Breast epithelium (tissue), 4 donors: ENCODE measurements at regions not wholly inside any gene's neighbourhood (a gene's known extent, or its start where the extent isn't known, plus 50 kb on each side); places are given as distances from the start of the nearest gene placed in this dataset.

Experiments
- DNase-seq, 2 donors: peaks; one replicate each; pipeline ENCODE4 v3.0.0-alpha.2; 2019; ENCODE audit warnings: low spot score in 2 of 2
- H3K27ac ChIP-seq, 2 donors: fragments of 200-600 bp; sonication (generic) in 1 of 2; one replicate each; pipeline ENCODE4 v1.5.1; 2016 to 2019; ENCODE audit warnings: mild to moderate bottlenecking in 1 of 2
- H3K27me3 ChIP-seq, 2 donors: fragments of 200-600 bp; sonication (generic) in 1 of 2; one replicate each; pipeline versions ENCODE4 v1.5.1 to v1.6.0; 2017 to 2019; ENCODE audit warnings: control low read depth in 1 of 2, mild to moderate bottlenecking in 1 of 2
- H3K36me3 ChIP-seq: fragments of 200-600 bp; one replicate; pipeline ENCODE4 v1.5.1; 2019
- H3K4me1 ChIP-seq, 2 donors: fragments of 200-600 bp; sonication (generic); one replicate each; pipeline ENCODE4 v1.5.1; 2016 to 2019; ENCODE audit warnings: control low read depth in 1 of 2
- H3K4me3 ChIP-seq, 3 donors: fragments of 200-600 bp; sonication (generic); 1 replicate in 2 of 3; 2 replicates in 1 of 3; pipeline ENCODE4 v1.5.1; 2016 to 2019; ENCODE audit warnings: mild to moderate bottlenecking in 3 of 3, moderate library complexity in 2 of 3
- H3K9me3 ChIP-seq, 2 donors: fragments of 200-600 bp; sonication (generic) in 1 of 2; one replicate each; pipeline ENCODE4 v1.5.1; 2016 to 2019; ENCODE audit warnings: control low read depth in 1 of 2
- POLR2A ChIP-seq: fragments of 450-650 bp; IDR thresholded peaks from one replicate; pipeline ENCODE4 v1.6.1; 2016; ENCODE audit warnings: antibody characterized with exemption, mild to moderate bottlenecking, moderate library complexity
- POLR2AphosphoS5 ChIP-seq, 3 donors: sonication (generic); formaldehyde crosslinking; IDR thresholded peaks; one replicate each; pipeline ENCODE4 v1.6.1; 2017; ENCODE audit warnings: antibody characterized with exemption in 3 of 3
- intact Hi-C: fragments of 100-400 bp; cut with DNase I; formaldehyde crosslinking; loops from one replicate; pipeline ENCODE4 v1.15.1; 2023; ENCODE audit warnings: low total_unique reads
- TF ChIP-seq, protein P1 (sequence below), 3 donors: fragments of 450-650 bp; IDR thresholded peaks; one replicate each; pipeline ENCODE4 v1.5.1; 2016 to 2017; ENCODE audit warnings: antibody characterized with exemption in 3 of 3, mild to moderate bottlenecking in 3 of 3, moderate library complexity in 3 of 3

DNA sequence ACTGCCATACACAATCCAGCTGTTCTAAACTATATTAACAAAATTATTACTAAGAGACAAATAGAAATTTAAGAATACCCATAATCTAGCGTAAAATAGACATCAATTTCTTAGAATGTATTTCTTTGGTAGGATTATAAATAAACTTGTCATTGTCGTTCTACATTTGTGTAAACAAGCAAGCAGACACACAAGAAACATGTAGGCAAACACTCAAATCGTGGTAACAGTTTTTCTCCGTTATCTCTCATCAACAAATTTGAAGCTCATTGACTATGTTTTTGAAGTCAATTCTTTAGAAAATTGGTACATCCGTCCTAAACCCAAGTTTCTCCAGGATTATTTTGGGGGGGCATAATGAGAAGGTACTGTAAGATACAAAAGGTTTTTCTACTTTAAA lies 832.2 kb downstream of the DTWD2 start:
- Histone ChIP-seq H3K36me3 (no peaks in the 10 kb centered on the region), H3K9me3 (no peaks in the 10 kb centered on the region), H3K27ac (no peak overlapping the region), H3K4me1 (no peaks in the 10 kb centered on the region), H3K4me3 (no peak overlapping the region), H3K27me3 (no peaks in the 10 kb centered on the region)
- TF ChIP-seq, protein P1, sequence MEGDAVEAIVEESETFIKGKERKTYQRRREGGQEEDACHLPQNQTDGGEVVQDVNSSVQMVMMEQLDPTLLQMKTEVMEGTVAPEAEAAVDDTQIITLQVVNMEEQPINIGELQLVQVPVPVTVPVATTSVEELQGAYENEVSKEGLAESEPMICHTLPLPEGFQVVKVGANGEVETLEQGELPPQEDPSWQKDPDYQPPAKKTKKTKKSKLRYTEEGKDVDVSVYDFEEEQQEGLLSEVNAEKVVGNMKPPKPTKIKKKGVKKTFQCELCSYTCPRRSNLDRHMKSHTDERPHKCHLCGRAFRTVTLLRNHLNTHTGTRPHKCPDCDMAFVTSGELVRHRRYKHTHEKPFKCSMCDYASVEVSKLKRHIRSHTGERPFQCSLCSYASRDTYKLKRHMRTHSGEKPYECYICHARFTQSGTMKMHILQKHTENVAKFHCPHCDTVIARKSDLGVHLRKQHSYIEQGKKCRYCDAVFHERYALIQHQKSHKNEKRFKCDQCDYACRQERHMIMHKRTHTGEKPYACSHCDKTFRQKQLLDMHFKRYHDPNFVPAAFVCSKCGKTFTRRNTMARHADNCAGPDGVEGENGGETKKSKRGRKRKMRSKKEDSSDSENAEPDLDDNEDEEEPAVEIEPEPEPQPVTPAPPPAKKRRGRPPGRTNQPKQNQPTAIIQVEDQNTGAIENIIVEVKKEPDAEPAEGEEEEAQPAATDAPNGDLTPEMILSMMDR (IDR thresholded peaks at IDR 0.05), result no peak
- TF ChIP-seq POLR2AphosphoS5 (IDR thresholded peaks at IDR 0.05) (no peak), POLR2A (no peak)
- intact Hi-C loops, result no loop called here
- DNase-seq, result no peak

DNA sequence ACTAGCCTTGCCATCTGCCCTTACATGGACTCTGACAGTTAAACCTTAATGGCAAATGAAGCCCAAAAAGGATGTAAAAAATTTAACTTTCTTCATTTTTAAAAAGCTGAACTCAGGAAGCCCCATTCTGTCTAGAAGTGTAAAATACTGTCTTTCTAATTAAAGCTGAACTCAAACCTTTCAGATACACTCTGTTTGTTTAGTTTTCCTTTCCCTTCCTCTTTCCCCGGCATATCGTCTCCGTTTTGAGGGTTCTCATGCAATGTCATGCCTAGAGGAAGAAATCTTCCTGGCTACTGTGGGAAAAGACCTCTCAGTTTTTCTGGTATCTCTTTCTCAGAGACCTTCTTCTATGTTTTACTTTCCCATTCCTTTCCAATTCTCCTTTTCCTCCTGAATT lies 841.5 kb downstream of the DTWD2 start:
- no peaks in the 10 kb centered on the region for H3K4me1 ChIP-seq
- H3K27ac ChIP-seq, result no peak overlapping the region
- no peaks in the 10 kb centered on the region for H3K27me3 ChIP-seq
- no peaks in the 10 kb centered on the region for H3K9me3 ChIP-seq
- no peaks in the 10 kb centered on the region for H3K36me3 ChIP-seq
- DNase-seq, result no peak
- TF ChIP-seq POLR2AphosphoS5 (IDR thresholded peaks at IDR 0.05) (no peak), POLR2A (no peak)
- TF ChIP-seq, protein P1 (IDR thresholded peaks at IDR 0.05), result no peak
- H3K4me3 ChIP-seq, result no peak overlapping the region
- intact Hi-C loops, result no loop called here

DNA sequence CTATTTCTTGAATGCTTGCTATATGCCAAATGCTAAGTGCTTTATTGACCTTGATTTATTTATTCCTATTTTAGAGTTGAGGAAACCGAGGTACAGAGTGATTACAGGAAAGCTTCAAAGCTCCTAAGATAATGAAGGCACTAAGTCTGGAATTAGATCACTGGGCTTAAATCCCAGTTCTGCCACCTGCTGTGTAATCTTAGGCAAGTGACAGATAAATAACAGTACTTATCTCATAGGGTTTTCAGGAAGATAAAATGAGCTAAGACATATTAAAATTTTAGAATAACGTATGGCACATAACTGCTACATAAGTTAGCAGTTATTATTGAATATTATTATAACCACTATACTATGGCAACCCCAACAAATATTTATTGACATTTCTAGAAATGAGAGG lies 843.8 kb downstream of the DTWD2 start:
- no peak overlapping the region for H3K4me3 ChIP-seq
- no peak for DNase-seq
- TF ChIP-seq POLR2A (no peak), POLR2AphosphoS5 (IDR thresholded peaks at IDR 0.05) (no peak)
- TF ChIP-seq, protein P1 (IDR thresholded peaks at IDR 0.05), result no peak
- intact Hi-C loops, result no loop called here
- H3K4me1 ChIP-seq, result no peaks in the 10 kb centered on the region
- no peaks in the 10 kb centered on the region for H3K27me3 ChIP-seq
- no peaks in the 10 kb centered on the region for H3K9me3 ChIP-seq
- no peak overlapping the region for H3K27ac ChIP-seq
- no peaks in the 10 kb centered on the region for H3K36me3 ChIP-seq

DNA sequence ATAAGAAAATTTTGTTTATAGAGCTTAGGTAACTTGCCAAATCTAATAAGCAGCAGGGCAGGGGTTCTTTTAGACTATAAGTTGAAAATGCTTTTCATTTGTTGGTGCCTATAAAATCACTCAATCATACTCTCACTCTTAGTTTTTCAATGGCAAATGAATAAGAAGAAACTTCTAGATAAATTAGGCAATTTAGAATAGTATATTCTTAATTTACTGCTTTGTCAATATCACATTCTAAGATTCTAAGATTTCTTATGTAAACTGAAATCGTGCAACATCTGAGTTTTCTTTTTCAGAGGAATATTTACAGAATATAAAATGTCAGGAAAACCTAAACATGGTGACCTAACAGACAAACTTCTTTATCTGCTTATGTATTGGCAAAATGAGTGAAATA lies 849.0 kb downstream of the DTWD2 start:
- TF ChIP-seq POLR2A (no peak), POLR2AphosphoS5 (IDR thresholded peaks at IDR 0.05) (no peak)
- TF ChIP-seq, protein P1 (IDR thresholded peaks at IDR 0.05), result no peak
- no peak overlapping the region for H3K4me3 ChIP-seq
- H3K36me3 ChIP-seq, result no peaks in the 10 kb centered on the region
- no peaks in the 10 kb centered on the region for H3K27me3 ChIP-seq
- intact Hi-C loops, result no loop called here
- no peaks in the 10 kb centered on the region for H3K4me1 ChIP-seq
- no peak overlapping the region for H3K27ac ChIP-seq
- H3K9me3 ChIP-seq, result no peaks in the 10 kb centered on the region
- DNase-seq, result no peak

DNA sequence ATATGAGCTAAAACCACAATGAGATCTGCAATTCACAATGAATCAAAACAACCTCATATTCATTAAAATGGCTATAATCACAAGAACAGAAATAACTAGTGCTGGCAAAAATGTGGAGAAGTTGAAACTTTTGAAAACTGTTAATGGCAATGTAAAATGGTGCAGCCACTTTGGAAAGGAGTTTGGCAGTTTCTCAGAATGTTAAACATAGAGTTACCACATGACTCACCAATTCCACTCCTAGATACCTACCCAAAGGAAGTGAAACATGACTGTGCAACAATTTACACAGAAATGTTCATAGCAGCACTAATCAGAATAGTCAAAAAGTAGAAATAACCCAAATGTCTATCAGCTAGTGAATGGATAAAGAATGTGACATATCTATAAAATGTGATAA lies 862.2 kb downstream of the DTWD2 start:
- H3K27ac ChIP-seq, result no peak overlapping the region
- TF ChIP-seq, protein P1 (IDR thresholded peaks at IDR 0.05), result no peak
- TF ChIP-seq POLR2A (no peak), POLR2AphosphoS5 (IDR thresholded peaks at IDR 0.05) (no peak)
- H3K4me1 ChIP-seq, result no peaks in the 10 kb centered on the region
- no peak for DNase-seq
- no peak overlapping the region for H3K4me3 ChIP-seq
- intact Hi-C loops, result no loop called here
- no peaks in the 10 kb centered on the region for H3K27me3 ChIP-seq
- H3K9me3 ChIP-seq, result no peaks in the 10 kb centered on the region
- no peaks in the 10 kb centered on the region for H3K36me3 ChIP-seq
